Fibroblast of skin of left quadriceps (primary cell): ENCODE measurements at regions not wholly inside any gene's neighbourhood (a gene's known extent, or its start where the extent isn't known, plus 50 kb on each side); places are given as distances from the start of the nearest gene placed in this dataset.

Experiments used
- DNase-seq, 2 experiments: peaks; one replicate each; pipeline ENCODE4 v3.0.0-alpha.2; 2013; ENCODE audit warnings: low read depth in 2 of 2

GRCh38 chr6:109295109-109295773, 87.0 kb downstream of the CD164 start:
- no peak for DNase-seq

GRCh38 chr6:109292983-109293586, 89.2 kb downstream of the CD164 start:
- no peak for DNase-seq

GRCh38 chr6:109292420-109292819, 89.8 kb downstream of the CD164 start:
- no peak for DNase-seq

- DNase-seq = no peak
These were observed 90.4 kb downstream of the CD164 start for GRCh38 chr6:109291902-109292301.

- no peak for DNase-seq
These were observed 91.9 kb downstream of the CD164 start for GRCh38 chr6:109290143-109290931.

GRCh38 chr6:109285366-109285765, 96.9 kb downstream of the CD164 start:
- no peak for DNase-seq

- DNase-seq = no peak
These were observed 97.6 kb downstream of the CD164 start for GRCh38 chr6:109284675-109285074.

- no peak for DNase-seq
These were observed 99.5 kb downstream of the CD164 start for GRCh38 chr6:109282756-109283155.

GRCh38 chr6:109279628-109280027, 102.6 kb downstream of the CD164 start:
- DNase-seq = no peak

GRCh38 chr6:109271622-109272021, 110.6 kb downstream of the CD164 start:
- no peak for DNase-seq

GRCh38 chr6:109269953-109270517, 112.2 kb downstream of the CD164 start:
- no peak for DNase-seq

GRCh38 chr6:109269057-109269456, 113.2 kb downstream of the CD164 start:
- no peak for DNase-seq

GRCh38 chr6:109265530-109265929, 116.7 kb downstream of the CD164 start:
- DNase-seq = no peak

GRCh38 chr6:109263873-109264700, 118.2 kb downstream of the CD164 start:
- no peak for DNase-seq

GRCh38 chr6:109262261-109262660, 120.0 kb downstream of the CD164 start:
- no peak for DNase-seq

- DNase-seq = no peak
These were observed 120.5 kb downstream of the CD164 start for GRCh38 chr6:109261811-109262210.

GRCh38 chr6:109260701-109261100, 121.6 kb downstream of the CD164 start:
- no peak for DNase-seq

- peak in 1 of 2 experiments; percentile 29 for DNase-seq
These were observed 122.1 kb downstream of the CD164 start for GRCh38 chr6:109260126-109260525.

- no peak for DNase-seq
These were observed 124.1 kb downstream of the CD164 start for GRCh38 chr6:109258129-109258528.

- DNase-seq = no peak
These were observed 124.8 kb downstream of the CD164 start for GRCh38 chr6:109257494-109257893.

- DNase-seq = no peak
These were observed 126.2 kb downstream of the CD164 start for GRCh38 chr6:109255946-109256640.
